GM18873 (cell line): ENCODE measurements at regions not wholly inside any gene's neighbourhood (a gene's known extent, or its start where the extent isn't known, plus 50 kb on each side); places are given as distances from the start of the nearest gene placed in this dataset.
A peak's percentile ranks its signal among the peaks of the same experiment; 100 is the strongest.
"Not testable (repeated sequence)": the region's sequence is repeated elsewhere in the genome, so short reads cannot be mapped to it uniquely, and the experiment has no call there.

Experiments used
- ATAC-seq: cut with Tn5 transposase; IDR thresholded peaks from one replicate; pipeline ENCODE4 v1.9.1; 2021; ENCODE audit warnings: mild to moderate bottlenecking, moderate library complexity, moderate number of reproducible peaks; ENCODE audit not compliant: unreplicated experiment, low FRiP score

- no peak for ATAC-seq
These were observed 128.9 kb downstream of the TMEM200A start for GRCh38 chr6:130494729-130495128.

DNA sequence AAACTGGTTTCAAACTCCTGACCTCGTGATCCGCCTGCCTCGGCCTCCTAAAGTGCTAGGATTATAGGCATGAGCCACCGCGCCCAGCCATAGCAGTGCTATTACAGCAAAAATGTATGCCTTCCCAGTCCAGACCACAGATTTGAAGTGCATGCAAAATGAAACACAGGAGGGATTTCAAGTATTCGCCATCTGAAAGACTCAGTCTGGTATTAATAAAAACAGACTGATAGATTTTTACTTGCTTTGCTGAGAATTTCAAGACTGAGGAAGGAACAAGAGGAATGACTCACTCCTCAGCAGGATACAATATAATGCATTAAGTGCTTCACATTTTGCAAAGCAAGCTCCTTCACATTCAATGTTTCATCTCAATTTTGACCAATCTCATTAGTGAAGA is 134.9 kb downstream of the TMEM200A start:
- no peak for ATAC-seq

DNA sequence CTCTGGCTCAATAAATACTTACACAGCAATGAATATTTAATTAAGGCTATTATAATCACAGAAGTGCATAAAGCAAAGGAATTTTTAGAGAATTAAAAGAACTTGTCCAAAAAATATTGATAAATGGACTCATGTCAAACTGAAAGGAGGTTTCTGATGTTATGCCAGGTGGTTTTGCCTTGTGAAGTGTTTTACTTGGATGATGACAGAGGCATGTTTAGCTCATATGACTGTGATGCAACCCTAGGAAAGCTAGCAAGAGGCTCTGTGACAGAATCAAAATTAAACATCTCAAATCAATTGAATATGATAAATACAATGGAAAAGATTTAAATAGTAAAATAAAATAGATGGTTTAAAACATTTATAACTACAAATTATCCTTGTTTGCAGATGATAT is 137.3 kb downstream of the TMEM200A start:
- ATAC-seq = no peak

GRCh38 chr6:130505808-130506598 is 140.2 kb downstream of the TMEM200A start:
- ATAC-seq = no peak

GRCh38 chr6:130507005-130507665 is 141.3 kb downstream of the TMEM200A start:
- not testable (repeated sequence) for ATAC-seq

- no peak for ATAC-seq
These were observed 141.8 kb downstream of the TMEM200A start for GRCh38 chr6:130507666-130508028.

DNA sequence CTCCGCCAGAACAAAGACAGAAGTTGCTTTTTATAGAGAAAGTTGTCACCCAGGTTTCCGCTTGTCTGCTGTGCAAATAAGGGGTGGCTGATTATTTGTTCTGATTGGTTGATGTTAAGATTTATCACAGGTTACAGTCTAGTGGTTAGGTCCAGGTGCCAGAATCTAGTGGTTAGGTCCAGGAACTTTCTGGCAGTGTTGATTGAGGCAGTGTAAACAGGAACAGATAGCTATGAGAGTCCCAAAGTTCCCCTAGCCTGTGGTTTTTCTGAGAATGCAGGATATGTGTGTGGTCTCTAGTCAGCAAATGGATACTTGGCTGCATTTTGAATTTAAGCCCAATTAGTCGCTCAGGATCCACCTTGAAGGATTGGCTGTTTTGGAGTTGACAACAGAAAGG is 148.0 kb downstream of the TMEM200A start:
- ATAC-seq = peak; percentile 61

DNA sequence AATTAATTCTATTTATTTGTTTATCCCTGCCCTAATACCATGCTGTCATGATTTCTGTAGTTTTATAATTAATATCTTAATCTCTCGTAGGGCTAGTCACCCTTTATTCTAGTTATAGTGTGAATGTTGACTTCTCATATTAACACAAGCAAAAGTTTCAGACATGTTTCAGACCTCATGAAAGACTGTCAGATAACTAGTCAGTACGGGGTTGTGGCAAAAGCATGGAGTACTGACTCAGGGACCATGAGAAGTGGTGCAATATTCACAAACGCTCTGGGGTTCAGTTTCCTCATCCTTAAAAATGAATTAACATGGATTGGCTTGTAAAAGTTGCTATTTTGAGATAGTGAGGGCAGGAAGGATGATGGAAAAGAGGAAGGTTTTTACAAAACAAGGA is 148.9 kb downstream of the TMEM200A start:
- no peak for ATAC-seq

GRCh38 chr6:130515306-130515705 is 149.5 kb downstream of the TMEM200A start:
- ATAC-seq = no peak

- ATAC-seq = no peak
These were observed 150.8 kb downstream of the TMEM200A start for GRCh38 chr6:130516604-130517003.

DNA sequence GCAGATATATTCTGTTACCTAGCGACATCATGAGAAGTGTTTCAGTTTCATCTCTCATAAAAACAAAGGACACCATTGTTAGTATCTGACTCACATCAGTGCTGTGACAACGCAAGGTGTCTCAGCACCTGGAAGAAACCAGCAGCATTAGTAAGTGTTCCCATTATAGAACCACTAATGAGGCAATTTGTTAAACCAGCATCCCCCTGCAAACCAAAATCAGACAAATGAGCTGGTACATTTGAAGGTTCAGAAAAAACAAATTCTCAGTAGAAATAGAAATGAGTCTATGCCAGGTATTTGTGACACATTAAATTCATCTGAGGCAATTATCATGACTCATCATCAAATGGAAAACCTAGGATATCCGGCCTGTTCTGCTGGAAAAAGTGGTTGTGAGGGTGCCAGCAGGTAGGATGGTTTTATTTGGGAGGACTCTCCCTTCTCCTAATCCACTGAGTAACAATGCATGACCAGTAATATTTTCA is 151.7 kb downstream of the TMEM200A start:
- peak; percentile 91 for ATAC-seq

- no peak for ATAC-seq
These were observed 152.8 kb downstream of the TMEM200A start for GRCh38 chr6:130518588-130518987.

GRCh38 chr6:130520221-130520620 is 154.4 kb downstream of the TMEM200A start:
- ATAC-seq = no peak

GRCh38 chr6:130520801-130521200 is 155.0 kb downstream of the TMEM200A start:
- no peak for ATAC-seq

DNA sequence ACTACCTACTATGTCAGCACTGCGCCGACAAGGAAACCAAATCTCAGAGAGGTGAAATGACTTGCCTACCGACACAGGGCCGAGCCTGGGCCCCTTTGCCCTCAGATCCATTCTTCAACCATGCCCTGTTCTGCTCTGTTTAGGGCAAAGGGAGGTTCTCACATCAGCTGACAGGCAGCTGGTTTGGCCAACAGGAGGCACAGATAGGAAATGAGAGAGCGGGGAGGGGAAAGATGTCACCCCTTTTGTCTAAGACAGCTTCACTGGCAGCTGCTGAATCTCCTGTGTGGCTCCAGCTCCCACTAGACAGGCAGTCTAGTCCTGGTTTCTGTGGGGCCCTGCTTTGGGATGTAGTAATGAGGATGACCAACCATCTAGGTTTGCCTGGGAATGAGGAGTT is 158.7 kb downstream of the TMEM200A start:
- no peak for ATAC-seq

DNA sequence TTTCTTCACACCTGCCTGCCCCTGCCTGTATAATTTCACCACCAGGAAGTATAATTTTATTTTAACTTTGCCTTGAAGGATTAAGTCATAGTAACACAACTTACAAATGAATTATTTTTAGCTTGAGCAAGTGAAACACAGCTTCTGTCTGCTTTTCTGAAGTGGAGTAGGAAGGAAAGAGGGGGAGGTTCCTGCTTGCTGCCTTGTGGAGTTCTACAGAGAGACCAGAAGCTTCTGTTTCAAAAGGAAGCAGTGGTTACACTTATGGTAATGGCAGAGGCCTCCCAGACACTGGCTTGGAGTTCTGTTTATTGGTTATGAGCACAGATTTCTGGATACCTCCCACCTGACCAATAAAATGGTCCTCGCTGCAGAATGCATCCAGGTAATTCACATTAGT is 159.6 kb downstream of the TMEM200A start:
- no peak for ATAC-seq

GRCh38 chr6:130526466-130526865 is 160.6 kb downstream of the TMEM200A start:
- no peak for ATAC-seq

DNA sequence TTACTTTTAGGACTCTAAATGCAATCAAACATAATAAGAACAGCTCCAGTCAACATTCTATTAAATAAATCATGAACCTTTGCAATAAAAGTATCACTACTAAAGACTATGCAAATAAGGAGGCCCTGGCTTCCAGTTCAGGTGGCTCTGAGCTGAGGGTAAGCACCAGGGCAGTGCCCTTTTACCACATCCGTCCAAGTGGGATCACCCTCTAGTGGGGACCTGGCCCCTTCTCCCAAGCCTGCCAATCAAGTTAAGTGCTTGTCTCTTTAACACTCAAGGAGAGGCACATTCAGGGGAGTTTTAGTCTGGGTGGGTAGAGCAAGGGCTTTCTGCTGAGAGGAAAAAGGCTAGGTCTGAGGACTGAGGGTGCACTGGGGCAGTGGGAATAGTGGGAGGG is 161.4 kb downstream of the TMEM200A start:
- no peak for ATAC-seq

DNA sequence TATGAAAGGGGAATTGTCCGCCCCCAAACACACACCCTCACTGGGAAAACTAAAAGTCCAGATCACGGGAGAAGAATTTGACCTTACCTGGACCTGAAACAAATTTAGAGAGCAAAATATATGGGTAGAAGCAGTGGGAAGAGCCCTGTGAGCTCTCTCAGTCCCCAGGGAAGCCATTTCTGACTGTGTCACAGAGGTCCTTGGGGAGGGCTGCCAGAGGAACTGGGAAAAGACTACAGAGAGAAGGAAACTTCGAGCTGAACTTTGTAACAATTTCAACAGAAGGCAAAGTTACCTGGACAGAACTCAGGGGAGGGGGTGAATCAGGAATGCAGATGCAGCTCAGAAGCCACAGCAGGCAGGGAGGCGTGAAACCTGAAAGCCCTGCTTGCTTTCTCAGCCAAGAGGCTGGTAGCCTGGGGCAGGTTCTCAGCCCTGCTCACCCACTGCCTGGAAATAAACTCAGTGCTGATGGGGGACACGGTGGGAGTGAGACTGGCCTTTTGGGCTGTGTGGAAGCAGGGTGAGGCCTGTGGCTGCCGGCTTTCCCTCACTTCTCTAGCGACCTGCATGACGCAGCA is 163.8 kb downstream of the TMEM200A start:
- ATAC-seq = no peak

DNA sequence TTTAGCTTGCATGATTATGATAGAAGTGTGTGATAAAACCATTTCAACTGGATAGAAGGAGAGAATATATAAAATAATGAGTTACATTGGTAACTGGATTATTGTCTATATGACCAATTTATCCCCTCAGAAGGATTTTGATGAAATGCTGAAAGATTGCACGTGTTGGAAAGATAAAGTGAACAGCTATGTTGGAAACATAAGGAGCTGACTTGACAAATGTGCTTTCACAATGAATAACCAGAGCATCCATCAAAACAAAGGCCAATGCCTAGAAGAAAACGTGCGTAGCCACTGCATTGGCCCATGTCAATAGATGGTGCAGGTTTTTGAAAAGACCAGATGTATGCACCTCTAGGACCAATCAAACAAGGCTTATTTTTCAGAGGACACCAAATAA is 168.8 kb downstream of the TMEM200A start:
- ATAC-seq = no peak

DNA sequence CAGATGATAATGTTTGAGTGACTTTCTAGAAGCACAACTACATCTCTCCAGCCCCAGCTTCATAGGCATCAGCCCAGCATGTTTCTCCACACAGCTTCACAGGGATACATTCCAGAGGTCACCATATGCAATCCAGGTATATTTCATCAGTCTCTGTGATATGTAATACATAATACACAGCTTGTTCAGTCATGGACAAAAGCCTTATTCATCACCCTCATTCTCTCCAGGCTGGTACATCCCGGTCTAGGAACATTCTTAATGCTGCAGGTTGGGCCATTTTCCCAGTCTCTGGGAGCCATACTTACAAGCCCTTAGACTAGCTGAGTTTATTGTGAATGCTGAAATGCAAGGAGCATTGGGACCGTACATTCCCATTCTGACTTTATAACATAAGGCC is 169.4 kb downstream of the TMEM200A start:
- ATAC-seq = no peak

GRCh38 chr6:130537447-130537846 is 171.6 kb downstream of the TMEM200A start:
- no peak for ATAC-seq
